Mammary epithelial cell (primary cell): ENCODE measurements at regions not wholly inside any gene's neighbourhood (a gene's known extent, or its start where the extent isn't known, plus 50 kb on each side); places are given as distances from the start of the nearest gene placed in this dataset.

Experiments
- CTCF ChIP-seq, 2 donors: IDR thresholded peaks in 1 of 2; conservative IDR thresholded peaks in 1 of 2; 2 replicates each; pipeline ENCODE4 v1.5.1; 2011 to 2012; ENCODE audit warnings: inconsistent platforms in 2 of 2, low read length in 2 of 2, mild to moderate bottlenecking in 2 of 2, control low read depth in 1 of 2, low read depth in 1 of 2; ENCODE audit not compliant: insufficient read depth in 1 of 2; ENCODE audit errors: extremely low read depth in 1 of 2
- EZH2 ChIP-seq: IDR thresholded peaks from 2 replicates; pipeline ENCODE4 v1.6.1; 2012; ENCODE audit warnings: low read length, inconsistent platforms, borderline replicate concordance

DNA sequence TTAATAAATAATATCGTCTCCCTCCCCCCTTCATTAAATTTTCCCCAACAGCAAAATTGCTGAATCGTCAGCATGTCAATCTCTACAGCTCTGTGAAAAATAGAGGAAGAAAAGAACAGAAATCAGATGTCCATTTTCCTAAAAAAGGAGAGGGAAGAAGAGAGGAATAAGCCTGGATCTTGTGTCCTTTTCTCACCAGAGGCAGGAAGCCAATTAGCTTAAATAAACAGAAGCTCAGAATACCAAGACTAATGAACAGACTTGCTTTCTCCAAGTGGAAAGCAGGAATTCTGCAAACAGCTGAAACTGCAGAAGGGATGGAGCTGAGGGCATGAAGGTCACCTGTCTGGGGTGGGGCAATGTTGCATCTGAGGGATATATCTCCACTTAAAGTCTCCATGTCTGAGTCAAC, 265.7 kb downstream of the CCDC85A start:
- TF ChIP-seq CTCF (conservative IDR thresholded peaks at IDR 0.05 in 1 of 2, IDR thresholded peaks at IDR 0.05 in 1 of 2; ENCODE audit: extremely low read depth in 1 of 2, insufficient read depth in 1 of 2, low read depth in 1 of 2, low read length in 2 of 2), result no peak
- no peak for TF ChIP-seq EZH2
